GM12864 (cell line): ENCODE measurements at regions not wholly inside any gene's neighbourhood (a gene's known extent, or its start where the extent isn't known, plus 50 kb on each side); places are given as distances from the start of the nearest gene placed in this dataset.

Experiments
- DNase-seq: peaks from one replicate; pipeline ENCODE4 v3.0.0-alpha.2; 2011; ENCODE audit warnings: low read depth
- H3K4me3 ChIP-seq: 2 replicates; pipeline ENCODE4 v1.5.1; 2011; ENCODE audit warnings: mild to moderate bottlenecking, low read depth, low read length, control low read depth
- TF ChIP-seq, protein P1 (sequence below): IDR thresholded peaks from 2 replicates; pipeline ENCODE4 v1.5.1; 2011; ENCODE audit warnings: low read depth, mild to moderate bottlenecking, moderate library complexity, low read length, control low read depth, inconsistent platforms; ENCODE audit errors: missing control alignments

DNA sequence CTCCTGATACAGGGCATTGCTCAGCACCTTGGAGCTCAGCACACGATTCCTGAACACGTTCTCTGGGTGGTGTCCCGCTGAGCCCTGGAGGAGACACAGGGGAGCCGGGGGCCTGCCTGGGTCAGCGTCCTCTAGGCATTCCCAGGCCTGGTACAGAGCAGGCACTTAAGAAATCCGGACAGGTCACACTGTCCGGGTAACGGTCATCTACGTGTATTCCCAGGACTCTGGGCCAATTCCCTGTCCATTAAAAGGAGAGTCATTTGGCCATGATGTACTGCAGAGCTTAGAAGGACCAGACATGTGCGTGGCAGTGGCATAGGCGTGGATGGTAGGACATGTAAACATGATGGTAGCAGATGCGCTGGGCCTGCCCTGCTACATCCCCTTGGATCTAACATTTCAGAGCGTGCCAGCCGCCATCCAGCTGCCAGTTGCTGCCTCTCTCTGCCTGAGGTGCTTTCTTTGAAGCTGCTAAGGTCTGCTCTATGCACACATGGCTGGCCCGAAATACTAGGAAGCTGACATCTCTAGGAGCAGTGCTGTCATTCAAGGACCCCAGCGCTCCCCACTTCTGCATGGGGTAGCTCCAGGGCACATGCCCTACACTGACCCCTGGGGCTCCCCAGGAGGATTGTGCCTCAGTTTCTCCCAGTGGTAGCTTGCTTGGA lies 273.1 kb upstream of the RTL1 start:
- TF ChIP-seq, protein P1, sequence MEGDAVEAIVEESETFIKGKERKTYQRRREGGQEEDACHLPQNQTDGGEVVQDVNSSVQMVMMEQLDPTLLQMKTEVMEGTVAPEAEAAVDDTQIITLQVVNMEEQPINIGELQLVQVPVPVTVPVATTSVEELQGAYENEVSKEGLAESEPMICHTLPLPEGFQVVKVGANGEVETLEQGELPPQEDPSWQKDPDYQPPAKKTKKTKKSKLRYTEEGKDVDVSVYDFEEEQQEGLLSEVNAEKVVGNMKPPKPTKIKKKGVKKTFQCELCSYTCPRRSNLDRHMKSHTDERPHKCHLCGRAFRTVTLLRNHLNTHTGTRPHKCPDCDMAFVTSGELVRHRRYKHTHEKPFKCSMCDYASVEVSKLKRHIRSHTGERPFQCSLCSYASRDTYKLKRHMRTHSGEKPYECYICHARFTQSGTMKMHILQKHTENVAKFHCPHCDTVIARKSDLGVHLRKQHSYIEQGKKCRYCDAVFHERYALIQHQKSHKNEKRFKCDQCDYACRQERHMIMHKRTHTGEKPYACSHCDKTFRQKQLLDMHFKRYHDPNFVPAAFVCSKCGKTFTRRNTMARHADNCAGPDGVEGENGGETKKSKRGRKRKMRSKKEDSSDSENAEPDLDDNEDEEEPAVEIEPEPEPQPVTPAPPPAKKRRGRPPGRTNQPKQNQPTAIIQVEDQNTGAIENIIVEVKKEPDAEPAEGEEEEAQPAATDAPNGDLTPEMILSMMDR, result no peak
- no peak overlapping the region for H3K4me3 ChIP-seq
- no peak for DNase-seq

DNA sequence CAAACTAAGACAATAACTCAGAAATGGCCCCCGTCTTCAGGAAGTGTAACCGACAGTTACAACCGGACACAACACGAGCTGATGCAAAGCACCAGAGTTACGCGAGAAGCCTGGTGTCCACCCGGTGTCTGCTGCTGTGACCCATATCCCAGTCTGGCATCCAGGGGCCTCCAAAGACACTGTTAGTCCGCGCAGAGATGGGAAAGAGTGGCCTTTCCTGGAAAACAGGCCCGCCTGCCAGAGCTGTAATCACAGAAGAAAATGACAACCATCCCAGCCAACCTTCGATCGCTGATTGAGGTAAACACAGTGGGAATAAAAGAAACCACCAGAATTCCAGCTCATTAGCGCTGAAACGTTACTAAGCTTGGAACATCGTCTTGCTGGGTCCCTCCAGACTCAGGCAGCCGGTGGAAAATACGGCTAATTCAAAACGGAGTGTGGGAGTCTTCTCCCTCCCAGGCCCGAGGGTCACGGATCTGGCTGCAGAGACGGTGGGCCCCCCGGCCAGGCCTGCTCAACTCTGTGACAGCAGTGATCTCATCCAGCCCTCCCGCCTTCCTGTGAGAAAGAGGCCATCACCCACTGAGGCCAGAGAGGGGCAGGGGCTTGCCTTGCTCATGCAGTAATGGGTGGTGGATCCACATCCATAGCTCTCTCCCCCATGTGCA lies 273.9 kb upstream of the RTL1 start:
- TF ChIP-seq, protein P1, result no peak
- DNase-seq, result no peak
- H3K4me3 ChIP-seq, result no peak overlapping the region

DNA sequence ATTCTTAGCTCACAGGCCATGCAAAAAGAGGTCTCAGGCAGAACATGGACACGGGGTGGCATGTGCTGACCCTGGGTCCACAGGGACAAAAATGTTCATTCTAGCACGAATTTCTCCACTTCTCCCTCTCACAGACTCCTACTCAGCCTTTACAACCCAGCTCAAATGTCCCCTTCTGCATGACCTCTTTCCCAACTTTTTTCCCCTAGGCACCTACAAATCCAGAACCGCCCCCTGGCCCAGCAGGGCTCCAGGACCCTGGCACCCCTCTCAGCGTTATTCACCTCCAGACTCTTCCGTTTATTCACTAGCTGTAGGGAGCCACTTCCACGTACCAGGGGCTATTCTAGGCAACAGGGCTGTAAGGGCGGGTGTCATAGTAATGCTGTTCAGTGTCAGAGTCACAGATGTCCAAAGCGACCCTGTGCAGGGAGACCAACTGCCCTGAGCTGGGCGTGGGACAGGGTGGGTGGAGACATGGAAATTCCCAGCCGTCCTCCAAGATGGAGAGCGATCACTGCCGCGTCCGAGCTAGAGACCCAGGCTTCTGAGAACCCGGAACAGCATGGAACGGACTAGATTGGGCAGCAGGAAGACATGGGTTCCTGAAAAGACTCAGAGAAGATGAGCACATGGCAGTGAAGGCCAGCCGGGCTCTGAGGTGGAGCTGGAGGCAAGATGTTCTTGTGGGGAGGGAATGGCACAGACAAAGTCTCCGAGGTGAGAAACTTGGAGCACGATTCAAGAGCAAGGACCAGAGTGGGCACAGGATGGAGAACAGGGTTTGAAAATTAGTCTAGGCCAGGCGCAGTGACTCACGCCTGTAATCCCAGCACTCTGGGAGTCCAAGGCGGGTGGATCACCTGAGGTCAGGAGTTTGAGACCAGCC lies 274.9 kb upstream of the RTL1 start:
- TF ChIP-seq, protein P1, result no peak
- no peak overlapping the region for H3K4me3 ChIP-seq
- no peak for DNase-seq

DNA sequence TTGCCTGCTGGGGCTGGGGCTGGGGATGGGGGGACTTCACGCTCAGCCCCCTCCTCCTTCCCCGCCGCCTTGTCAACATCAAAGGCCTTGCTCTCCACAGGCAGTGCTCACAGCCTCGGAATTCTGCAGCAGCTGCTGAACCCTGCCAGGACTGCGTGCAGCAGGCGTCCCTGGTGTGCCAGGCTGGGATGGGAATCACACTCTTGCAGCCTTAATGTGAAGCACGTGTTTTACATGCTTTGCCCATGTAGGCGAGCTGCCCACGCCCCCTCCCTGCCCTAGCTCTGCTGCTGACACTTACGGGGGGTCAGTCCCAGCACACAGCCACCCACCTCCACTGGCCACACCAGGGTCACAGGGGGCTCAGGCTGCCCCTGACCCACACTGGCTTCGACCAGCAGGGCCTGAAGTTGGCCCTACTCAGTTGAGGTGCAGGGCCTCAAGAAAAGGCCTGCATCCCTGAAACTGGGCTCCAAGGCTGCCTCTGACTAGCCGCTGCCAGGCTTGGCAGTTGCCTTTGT lies 276.2 kb upstream of the RTL1 start:
- TF ChIP-seq, protein P1, result no peak
- no peak overlapping the region for H3K4me3 ChIP-seq
- no peak for DNase-seq

DNA sequence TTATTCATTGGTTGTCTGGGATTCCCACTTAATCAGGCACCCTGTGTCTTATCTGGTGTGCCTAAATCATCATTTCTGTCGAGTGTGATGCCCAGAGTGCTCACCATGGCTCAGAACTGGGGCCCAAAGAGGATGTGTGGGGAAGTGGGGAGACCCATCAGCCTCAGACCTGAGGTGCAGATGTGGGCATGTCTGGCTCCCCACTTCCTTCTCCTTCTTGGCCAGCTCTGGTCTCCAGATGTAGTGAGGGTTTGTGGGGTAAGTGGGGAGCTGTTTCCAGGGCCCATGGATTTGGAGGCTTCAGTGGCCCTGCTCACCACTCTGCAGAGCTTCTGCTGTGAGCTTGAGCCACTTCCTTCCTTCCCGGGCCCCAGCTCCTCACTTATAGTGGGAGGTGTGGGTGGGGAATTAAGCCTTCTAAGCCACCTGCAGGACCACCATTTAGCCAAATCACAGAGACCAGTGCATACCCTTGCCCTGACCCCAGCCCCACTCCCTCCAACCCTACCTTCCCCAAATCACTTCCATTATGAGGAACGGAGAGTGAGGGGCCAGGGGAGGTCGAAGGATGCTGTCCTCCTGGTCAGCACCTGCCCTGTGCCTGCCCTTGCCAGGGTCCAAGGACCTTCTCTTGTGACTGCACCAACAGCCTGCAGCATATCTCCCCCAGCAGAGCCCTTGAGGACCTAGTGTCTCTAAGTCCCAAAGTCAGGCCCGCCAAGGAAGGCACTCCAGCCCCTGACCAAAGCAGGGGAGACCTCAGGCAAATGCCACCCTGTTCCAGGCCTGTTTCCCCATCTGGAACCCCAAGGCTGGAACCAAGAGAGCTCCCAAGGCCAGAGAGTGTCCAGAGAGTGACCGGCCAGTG lies 278.2 kb upstream of the RTL1 start:
- no peak overlapping the region for H3K4me3 ChIP-seq
- no peak for DNase-seq
- TF ChIP-seq, protein P1, result no peak

DNA sequence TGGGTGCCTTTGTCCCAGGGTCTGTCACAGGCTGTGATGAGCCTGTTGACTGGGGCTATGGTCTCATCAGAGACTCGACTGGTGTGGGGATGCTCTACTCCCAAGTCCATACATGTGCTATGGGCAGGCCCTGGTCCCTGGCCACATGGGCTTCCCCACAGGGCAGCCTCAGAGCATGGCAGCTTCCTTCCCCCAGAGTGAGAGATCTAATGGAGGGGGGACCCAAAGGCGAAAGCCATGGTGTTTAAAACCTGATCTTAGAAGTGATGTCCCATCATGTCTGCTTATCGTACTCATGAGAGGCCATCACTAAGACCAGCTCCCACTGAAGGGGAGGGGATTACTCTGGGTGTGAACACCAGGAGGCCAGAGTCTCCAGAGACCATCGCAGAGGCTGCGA lies 279.0 kb upstream of the RTL1 start:
- H3K4me3 ChIP-seq, result no peak overlapping the region
- no peak for DNase-seq
- TF ChIP-seq, protein P1, result no peak
